ENCODE measurements at regions not wholly inside any gene's neighbourhood (a gene's known extent, or its start where the extent isn't known, plus 50 kb on each side); places are given as distances from the start of the nearest gene placed in this dataset.

- no peak overlapping the region for H3K4me3 Mint-ChIP-seq
- no peak for DNase-seq
- no peaks in the 10 kb centered on the region for H3K4me1 Mint-ChIP-seq (ENCODE audit: low read depth)
- no peaks in the 10 kb centered on the region for H3K27me3 Mint-ChIP-seq
- intact Hi-C loops (cut with micrococcal nuclease) = no loop called here
- ATAC-seq = no peak
- no peak overlapping the region for H3K27ac Mint-ChIP-seq
- TF ChIP-seq CTCF (IDR thresholded peaks at IDR 0.05) = no peak
- CTCF ChIA-PET = no interaction called here
- POLR2A ChIA-PET = no interaction called here
- no peaks in the 10 kb centered on the region for H3K9me3 Mint-ChIP-seq
- H3K36me3 Mint-ChIP-seq (ENCODE audit: low read depth) = no peaks in the 10 kb centered on the region
Observed at GRCh38 chr12:85641796-85642195, 194.4 kb downstream of the RASSF9 start.

DNA sequence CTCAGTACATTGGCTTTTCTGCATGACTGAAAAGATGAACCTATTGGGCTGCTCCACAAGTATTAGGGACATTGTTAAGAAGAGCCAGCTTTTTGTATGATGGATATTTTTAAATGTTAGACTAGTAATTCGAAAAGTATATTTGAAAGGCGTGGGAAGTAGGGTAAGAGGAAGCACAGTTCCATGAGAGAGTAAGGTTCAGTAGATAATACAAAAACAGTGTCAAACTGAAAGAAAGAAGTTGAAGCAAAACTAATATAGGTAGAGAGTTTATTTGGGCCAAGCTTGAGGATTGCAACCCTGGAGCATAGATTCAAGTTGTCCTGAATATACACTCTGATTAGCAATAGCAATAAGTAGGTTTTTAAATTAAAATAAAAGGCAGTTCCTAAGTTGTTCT lies 193.9 kb downstream of the RASSF9 start:
- ChIA-PET CTCF (no interaction called here), POLR2A (no interaction called here)
- H3K9me3 Mint-ChIP-seq = no peaks in the 10 kb centered on the region
- no peaks in the 10 kb centered on the region for H3K36me3 Mint-ChIP-seq (ENCODE audit: low read depth)
- no peaks in the 10 kb centered on the region for H3K27me3 Mint-ChIP-seq
- ATAC-seq = no peak
- DNase-seq = no peak
- H3K4me3 Mint-ChIP-seq = no peak overlapping the region
- no peak overlapping the region for H3K27ac Mint-ChIP-seq
- intact Hi-C loops (cut with micrococcal nuclease) = no loop called here
- TF ChIP-seq CTCF (IDR thresholded peaks at IDR 0.05) = no peak
- H3K4me1 Mint-ChIP-seq (ENCODE audit: low read depth) = no peaks in the 10 kb centered on the region

- ChIA-PET CTCF (no interaction called here), POLR2A (no interaction called here)
- H3K9me3 Mint-ChIP-seq = no peaks in the 10 kb centered on the region
- no peaks in the 10 kb centered on the region for H3K4me1 Mint-ChIP-seq (ENCODE audit: low read depth)
- DNase-seq (no peak), ATAC-seq (no peak)
- intact Hi-C loops (cut with micrococcal nuclease) = no loop called here
- no peak for TF ChIP-seq CTCF (IDR thresholded peaks at IDR 0.05)
- H3K27ac Mint-ChIP-seq = no peak overlapping the region
- no peaks in the 10 kb centered on the region for H3K27me3 Mint-ChIP-seq
- H3K4me3 Mint-ChIP-seq = no peak overlapping the region
- H3K36me3 Mint-ChIP-seq (ENCODE audit: low read depth) = no peaks in the 10 kb centered on the region
Observed at GRCh38 chr12:85642808-85643207, 193.4 kb downstream of the RASSF9 start.

DNA sequence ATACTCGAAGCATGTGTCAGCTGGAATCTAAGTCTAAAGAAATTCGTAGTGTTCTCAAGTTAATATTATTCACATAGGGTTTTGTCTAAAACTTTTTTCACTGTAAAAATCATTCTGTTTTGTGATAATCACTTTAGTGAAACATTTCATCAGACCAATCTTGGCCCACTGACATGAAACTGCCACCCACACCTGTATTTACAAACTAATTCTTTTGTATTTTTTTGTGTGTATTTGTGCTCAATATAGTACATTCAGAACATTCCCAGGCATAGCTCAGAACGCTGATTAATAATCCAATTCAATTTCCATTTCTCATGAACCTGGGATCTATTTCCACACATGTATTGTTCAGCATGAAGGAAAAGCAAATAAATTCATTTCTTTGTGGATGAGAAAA lies 191.7 kb downstream of the RASSF9 start:
- Mint-ChIP-seq H3K27ac (no peak overlapping the region), H3K9me3 (no peaks in the 10 kb centered on the region), H3K36me3 (ENCODE audit: low read depth) (no peaks in the 10 kb centered on the region), H3K4me3 (no peak overlapping the region), H3K4me1 (ENCODE audit: low read depth) (no peaks in the 10 kb centered on the region), H3K27me3 (no peaks in the 10 kb centered on the region)
- intact Hi-C loops (cut with micrococcal nuclease) = no loop called here
- ChIA-PET POLR2A (no interaction called here), CTCF (no interaction called here)
- no peak for TF ChIP-seq CTCF (IDR thresholded peaks at IDR 0.05)
- no peak for ATAC-seq
- no peak for DNase-seq

DNA sequence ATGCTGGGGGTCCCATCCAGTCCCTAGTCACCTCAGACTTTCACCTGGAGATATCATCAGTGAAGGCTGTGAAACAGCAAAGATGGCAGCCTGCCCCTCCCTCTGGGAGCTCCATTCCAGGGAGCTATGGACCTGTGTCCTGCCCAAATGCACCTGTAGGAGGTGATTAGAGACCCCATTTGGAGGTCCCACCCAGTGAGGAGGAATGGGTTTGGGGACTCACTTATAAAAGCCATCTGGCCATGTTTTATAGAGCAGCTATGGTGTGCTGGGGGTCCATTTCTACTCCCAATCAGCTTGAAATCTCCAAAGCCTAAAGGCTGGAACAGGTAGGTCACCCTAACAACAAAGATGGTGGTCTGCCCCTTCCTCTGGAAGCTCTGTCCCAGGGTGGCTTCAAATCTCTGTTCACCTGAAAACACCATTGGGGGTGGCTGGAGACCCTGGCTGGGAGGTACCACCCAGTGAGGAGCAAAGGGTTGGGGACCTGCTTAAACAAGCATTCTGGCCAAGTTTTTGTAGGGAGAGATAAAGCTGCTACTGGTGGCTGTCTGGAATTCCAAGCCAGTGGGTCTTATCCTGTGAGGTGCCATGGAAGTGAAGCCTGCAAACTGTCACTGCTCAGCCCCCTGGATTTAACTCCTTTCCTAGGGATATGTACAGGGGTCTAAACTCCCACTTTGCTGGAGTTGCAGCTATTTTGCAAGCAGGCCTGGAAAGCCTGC lies 182.3 kb downstream of the RASSF9 start:
- POLR2A ChIA-PET = no interaction called here
- no peak for TF ChIP-seq CTCF (IDR thresholded peaks at IDR 0.05)
- no peak for ATAC-seq
- intact Hi-C loops (cut with micrococcal nuclease) = no loop called here
- DNase-seq = no peak
- Mint-ChIP-seq H3K9me3 (peaks cover 16% of the 10 kb centered on the region), H3K4me3 (no peak overlapping the region), H3K4me1 (ENCODE audit: low read depth) (no peaks in the 10 kb centered on the region), H3K36me3 (ENCODE audit: low read depth) (no peaks in the 10 kb centered on the region), H3K27me3 (peaks cover 3% of the 10 kb centered on the region), H3K27ac (no peak overlapping the region)
- CTCF ChIA-PET = no interaction called here
